HepG2 (cell line): ENCODE measurements at regions not wholly inside any gene's neighbourhood (a gene's known extent, or its start where the extent isn't known, plus 50 kb on each side); places are given as distances from the start of the nearest gene placed in this dataset.

Experiments used
- IKZF4 ChIP-seq: sonication (generic); formaldehyde crosslinking; IDR thresholded peaks from 2 replicates; pipeline ENCODE4 v1.5.1; 2020; ENCODE audit warnings: borderline replicate concordance, mild to moderate bottlenecking, low read depth, missing genetic modification reagents; ENCODE audit errors: not compliant biosample characterization
- KLF13 ChIP-seq: sonication (generic); formaldehyde crosslinking; IDR thresholded peaks from 2 replicates; pipeline ENCODE4 v1.4.0; 2020; ENCODE audit warnings: mild to moderate bottlenecking, missing genetic modification reagents
- PAX8 ChIP-seq: sonication (generic); formaldehyde crosslinking; IDR thresholded peaks from 2 replicates; pipeline ENCODE4 v1.8.0; 2022; ENCODE audit warnings: mild to moderate bottlenecking, missing genetic modification reagents, borderline replicate concordance
- PRDM15 ChIP-seq: sonication (generic); formaldehyde crosslinking; IDR thresholded peaks from 2 replicates; pipeline ENCODE4 v1.4.0; 2020; ENCODE audit warnings: missing genetic modification reagents
- RAD51 ChIP-seq: fragments of 450-650 bp; IDR thresholded peaks from 2 replicates; pipeline ENCODE4 v1.6.1; 2016; ENCODE audit warnings: borderline replicate concordance
- TP53 ChIP-seq: sonication (generic); formaldehyde crosslinking; conservative IDR thresholded peaks from 2 replicates; pipeline ENCODE4 v1.4.0; 2020; ENCODE audit warnings: missing genetic modification reagents
- ZBTB43 ChIP-seq: sonication (generic); formaldehyde crosslinking; conservative IDR thresholded peaks from 2 replicates; pipeline ENCODE4 v1.4.0; 2020; ENCODE audit warnings: missing genetic modification reagents
- TF ChIP-seq, protein P1 (sequence below): sonication (generic); formaldehyde crosslinking; IDR thresholded peaks from 2 replicates; pipeline ENCODE4 v1.8.0; 2022; ENCODE audit warnings: mild to moderate bottlenecking, missing genetic modification reagents

DNA sequence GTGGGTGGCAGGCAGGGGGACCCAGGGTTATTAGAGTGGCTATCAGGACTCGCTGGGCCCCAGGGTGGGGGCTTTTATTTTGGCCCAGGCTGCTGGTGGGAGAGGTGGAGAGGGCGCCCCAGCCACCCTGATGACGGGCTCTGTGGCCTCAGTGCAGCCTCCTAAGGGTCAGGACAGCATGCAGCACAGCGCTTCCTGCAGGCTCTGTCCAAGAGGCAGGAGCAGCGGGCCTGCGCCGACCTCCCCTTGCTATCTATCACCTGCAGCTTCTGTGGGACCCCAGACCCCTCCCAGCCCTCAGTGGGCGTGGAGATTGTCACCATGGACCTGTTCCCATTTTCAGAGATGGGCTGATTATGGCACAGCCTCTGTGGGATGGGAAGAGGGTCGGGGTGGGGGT, 54.3 kb upstream of the PPARA start (continued):
- TF ChIP-seq ZBTB43, result no peak
- no peak for TF ChIP-seq PRDM15 (CRISPR knock-in tag)
- no peak for TF ChIP-seq KLF13 (CRISPR knock-in tag)
- no peak for TF ChIP-seq IKZF4 (CRISPR knock-in tag)
- no peak for TF ChIP-seq PAX8 (CRISPR knock-in tag)
- no peak for TF ChIP-seq TP53
- no peak for TF ChIP-seq RAD51
- TF ChIP-seq, protein P1, sequence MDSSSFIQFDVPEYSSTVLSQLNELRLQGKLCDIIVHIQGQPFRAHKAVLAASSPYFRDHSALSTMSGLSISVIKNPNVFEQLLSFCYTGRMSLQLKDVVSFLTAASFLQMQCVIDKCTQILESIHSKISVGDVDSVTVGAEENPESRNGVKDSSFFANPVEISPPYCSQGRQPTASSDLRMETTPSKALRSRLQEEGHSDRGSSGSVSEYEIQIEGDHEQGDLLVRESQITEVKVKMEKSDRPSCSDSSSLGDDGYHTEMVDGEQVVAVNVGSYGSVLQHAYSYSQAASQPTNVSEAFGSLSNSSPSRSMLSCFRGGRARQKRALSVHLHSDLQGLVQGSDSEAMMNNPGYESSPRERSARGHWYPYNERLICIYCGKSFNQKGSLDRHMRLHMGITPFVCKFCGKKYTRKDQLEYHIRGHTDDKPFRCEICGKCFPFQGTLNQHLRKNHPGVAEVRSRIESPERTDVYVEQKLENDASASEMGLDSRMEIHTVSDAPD (CRISPR knock-in tag), result no peak
- TF ChIP-seq, all 625 proteins: peak for 0
